Gastrocnemius medialis (tissue), 4 donors: ENCODE measurements at regions not wholly inside any gene's neighbourhood (a gene's known extent, or its start where the extent isn't known, plus 50 kb on each side); places are given as distances from the start of the nearest gene placed in this dataset.

Experiments used
- CTCF ChIP-seq, 5 experiments: fragments of 450-650 bp in 3 of 5; fragments of 200-600 bp in 2 of 5; sonication (generic) in 2 of 5; IDR thresholded peaks in 4 of 5; conservative IDR thresholded peaks in 1 of 5; 1 replicate in 4 of 5; 2 replicates in 1 of 5; pipeline ENCODE4 v1.5.1; 2016 to 2019; ENCODE audit warnings: antibody characterized with exemption in 5 of 5, mild to moderate bottlenecking in 3 of 5, moderate library complexity in 3 of 5
- POLR2A ChIP-seq, 2 donors: fragments of 450-650 bp; IDR thresholded peaks; one replicate each; pipeline ENCODE4 v1.6.1; 2017; ENCODE audit warnings: antibody characterized with exemption in 2 of 2, mild to moderate bottlenecking in 2 of 2, moderate library complexity in 2 of 2

GRCh38 chr15:62453375-62453774, 288.3 kb upstream of the C2CD4B start:
- TF ChIP-seq POLR2A (IDR thresholded peaks at IDR 0.05) (no peak), CTCF (IDR thresholded peaks at IDR 0.05 in 4 of 5, conservative IDR thresholded peaks at IDR 0.05 in 1 of 5) (no peak)
